ENCODE measurements at regions not wholly inside any gene's neighbourhood (a gene's known extent, or its start where the extent isn't known, plus 50 kb on each side); places are given as distances from the start of the nearest gene placed in this dataset.

- Histone ChIP-seq H3K27me3 (ENCODE audit: control insufficient read depth, insufficient read depth, low read length) (no peaks in the 10 kb centered on the region), H3K36me3 (ENCODE audit: control insufficient read depth, insufficient read depth, low read length) (no peaks in the 10 kb centered on the region), H3K9me3 (ENCODE audit: control insufficient read depth, insufficient read depth, low read length) (peaks cover 9% of the 10 kb centered on the region), H3K9ac (ENCODE audit: low read depth, low read length) (no peak overlapping the region), H3K4me1 (ENCODE audit: control insufficient read depth, insufficient read depth, low read length) (no peaks in the 10 kb centered on the region), H3K4me3 (ENCODE audit: low read depth, low read length) (no peak overlapping the region)
Observed at GRCh38 chr2:118599141-118599540, 248.3 kb downstream of the EN1 start.

GRCh38 chr2:118596620-118597019 is 250.8 kb downstream of the EN1 start:
- Histone ChIP-seq H3K9me3 (ENCODE audit: control insufficient read depth, insufficient read depth, low read length) (peaks cover 9% of the 10 kb centered on the region), H3K9ac (ENCODE audit: low read depth, low read length) (no peak overlapping the region), H3K4me3 (ENCODE audit: low read depth, low read length) (no peak overlapping the region), H3K36me3 (ENCODE audit: control insufficient read depth, insufficient read depth, low read length) (no peaks in the 10 kb centered on the region), H3K4me1 (ENCODE audit: control insufficient read depth, insufficient read depth, low read length) (no peaks in the 10 kb centered on the region), H3K27me3 (ENCODE audit: control insufficient read depth, insufficient read depth, low read length) (no peaks in the 10 kb centered on the region)

GRCh38 chr2:118593257-118593656 is 254.2 kb downstream of the EN1 start:
- Histone ChIP-seq H3K27me3 (ENCODE audit: control insufficient read depth, insufficient read depth, low read length) (no peaks in the 10 kb centered on the region), H3K9me3 (ENCODE audit: control insufficient read depth, insufficient read depth, low read length) (peaks cover 3% of the 10 kb centered on the region), H3K36me3 (ENCODE audit: control insufficient read depth, insufficient read depth, low read length) (no peaks in the 10 kb centered on the region), H3K9ac (ENCODE audit: low read depth, low read length) (no peak overlapping the region), H3K4me1 (ENCODE audit: control insufficient read depth, insufficient read depth, low read length) (peaks cover 4% of the 10 kb centered on the region), H3K4me3 (ENCODE audit: low read depth, low read length) (no peak overlapping the region)

- Histone ChIP-seq H3K4me3 (ENCODE audit: low read depth, low read length) (no peak overlapping the region), H3K9ac (ENCODE audit: low read depth, low read length) (no peak overlapping the region), H3K4me1 (ENCODE audit: control insufficient read depth, insufficient read depth, low read length) (peaks cover 4% of the 10 kb centered on the region), H3K36me3 (ENCODE audit: control insufficient read depth, insufficient read depth, low read length) (no peaks in the 10 kb centered on the region), H3K9me3 (ENCODE audit: control insufficient read depth, insufficient read depth, low read length) (no peaks in the 10 kb centered on the region), H3K27me3 (ENCODE audit: control insufficient read depth, insufficient read depth, low read length) (no peaks in the 10 kb centered on the region)
Observed at GRCh38 chr2:118591223-118591622, 256.2 kb downstream of the EN1 start.

- H3K4me1 ChIP-seq (ENCODE audit: control insufficient read depth, insufficient read depth, low read length): peaks cover 4% of the 10 kb centered on the region
- H3K27me3 ChIP-seq (ENCODE audit: control insufficient read depth, insufficient read depth, low read length): no peaks in the 10 kb centered on the region
- H3K4me3 ChIP-seq (ENCODE audit: low read depth, low read length): no peak overlapping the region
- no peaks in the 10 kb centered on the region for H3K9me3 ChIP-seq (ENCODE audit: control insufficient read depth, insufficient read depth, low read length)
- H3K9ac ChIP-seq (ENCODE audit: low read depth, low read length): no peak overlapping the region
- H3K36me3 ChIP-seq (ENCODE audit: control insufficient read depth, insufficient read depth, low read length): no peaks in the 10 kb centered on the region
Observed at GRCh38 chr2:118589721-118590120, 257.7 kb downstream of the EN1 start.

- peaks cover 7% of the 10 kb centered on the region for H3K4me1 ChIP-seq (ENCODE audit: control insufficient read depth, insufficient read depth, low read length)
- no peaks in the 10 kb centered on the region for H3K27me3 ChIP-seq (ENCODE audit: control insufficient read depth, insufficient read depth, low read length)
- H3K9me3 ChIP-seq (ENCODE audit: control insufficient read depth, insufficient read depth, low read length): no peaks in the 10 kb centered on the region
- H3K9ac ChIP-seq (ENCODE audit: low read depth, low read length): no peak overlapping the region
- H3K36me3 ChIP-seq (ENCODE audit: control insufficient read depth, insufficient read depth, low read length): no peaks in the 10 kb centered on the region
- no peak overlapping the region for H3K4me3 ChIP-seq (ENCODE audit: low read depth, low read length)
Observed at GRCh38 chr2:118588850-118589249, 258.6 kb downstream of the EN1 start.

GRCh38 chr2:118586312-118586711 is 261.1 kb downstream of the EN1 start:
- Histone ChIP-seq H3K4me3 (ENCODE audit: low read depth, low read length) (no peak overlapping the region), H3K4me1 (ENCODE audit: control insufficient read depth, insufficient read depth, low read length) (peaks cover 7% of the 10 kb centered on the region), H3K9me3 (ENCODE audit: control insufficient read depth, insufficient read depth, low read length) (no peaks in the 10 kb centered on the region), H3K27me3 (ENCODE audit: control insufficient read depth, insufficient read depth, low read length) (no peaks in the 10 kb centered on the region), H3K36me3 (ENCODE audit: control insufficient read depth, insufficient read depth, low read length) (no peaks in the 10 kb centered on the region), H3K9ac (ENCODE audit: low read depth, low read length) (no peak overlapping the region)

GRCh38 chr2:118584877-118585276 is 262.6 kb downstream of the EN1 start:
- H3K4me3 ChIP-seq (ENCODE audit: low read depth, low read length): no peak overlapping the region
- H3K27me3 ChIP-seq (ENCODE audit: control insufficient read depth, insufficient read depth, low read length): no peaks in the 10 kb centered on the region
- no peak overlapping the region for H3K9ac ChIP-seq (ENCODE audit: low read depth, low read length)
- H3K9me3 ChIP-seq (ENCODE audit: control insufficient read depth, insufficient read depth, low read length): no peaks in the 10 kb centered on the region
- peaks cover 5% of the 10 kb centered on the region for H3K4me1 ChIP-seq (ENCODE audit: control insufficient read depth, insufficient read depth, low read length)
- H3K36me3 ChIP-seq (ENCODE audit: control insufficient read depth, insufficient read depth, low read length): no peaks in the 10 kb centered on the region

- Histone ChIP-seq H3K4me1 (ENCODE audit: control insufficient read depth, insufficient read depth, low read length) (peaks cover 3% of the 10 kb centered on the region), H3K9me3 (ENCODE audit: control insufficient read depth, insufficient read depth, low read length) (no peaks in the 10 kb centered on the region), H3K9ac (ENCODE audit: low read depth, low read length) (no peak overlapping the region), H3K36me3 (ENCODE audit: control insufficient read depth, insufficient read depth, low read length) (no peaks in the 10 kb centered on the region), H3K27me3 (ENCODE audit: control insufficient read depth, insufficient read depth, low read length) (no peaks in the 10 kb centered on the region), H3K4me3 (ENCODE audit: low read depth, low read length) (no peak overlapping the region)
Observed at GRCh38 chr2:118584062-118584749, 263.2 kb downstream of the EN1 start.

- H3K9me3 ChIP-seq (ENCODE audit: control insufficient read depth, insufficient read depth, low read length): no peaks in the 10 kb centered on the region
- no peak overlapping the region for H3K4me3 ChIP-seq (ENCODE audit: low read depth, low read length)
- no peaks in the 10 kb centered on the region for H3K27me3 ChIP-seq (ENCODE audit: control insufficient read depth, insufficient read depth, low read length)
- no peak overlapping the region for H3K9ac ChIP-seq (ENCODE audit: low read depth, low read length)
- H3K36me3 ChIP-seq (ENCODE audit: control insufficient read depth, insufficient read depth, low read length): no peaks in the 10 kb centered on the region
- H3K4me1 ChIP-seq (ENCODE audit: control insufficient read depth, insufficient read depth, low read length): peaks cover 3% of the 10 kb centered on the region
Observed at GRCh38 chr2:118582058-118582457, 265.4 kb downstream of the EN1 start.

- Histone ChIP-seq H3K9me3 (ENCODE audit: control insufficient read depth, insufficient read depth, low read length) (no peaks in the 10 kb centered on the region), H3K4me1 (ENCODE audit: control insufficient read depth, insufficient read depth, low read length) (peaks cover 3% of the 10 kb centered on the region), H3K36me3 (ENCODE audit: control insufficient read depth, insufficient read depth, low read length) (no peaks in the 10 kb centered on the region), H3K27me3 (ENCODE audit: control insufficient read depth, insufficient read depth, low read length) (no peaks in the 10 kb centered on the region), H3K9ac (ENCODE audit: low read depth, low read length) (no peak overlapping the region), H3K4me3 (ENCODE audit: low read depth, low read length) (no peak overlapping the region)
Observed at GRCh38 chr2:118580651-118581050, 266.8 kb downstream of the EN1 start.

- H3K4me3 ChIP-seq (ENCODE audit: low read depth, low read length): no peak overlapping the region
- no peaks in the 10 kb centered on the region for H3K36me3 ChIP-seq (ENCODE audit: control insufficient read depth, insufficient read depth, low read length)
- no peaks in the 10 kb centered on the region for H3K9me3 ChIP-seq (ENCODE audit: control insufficient read depth, insufficient read depth, low read length)
- no peaks in the 10 kb centered on the region for H3K27me3 ChIP-seq (ENCODE audit: control insufficient read depth, insufficient read depth, low read length)
- H3K4me1 ChIP-seq (ENCODE audit: control insufficient read depth, insufficient read depth, low read length): peaks cover 3% of the 10 kb centered on the region
- H3K9ac ChIP-seq (ENCODE audit: low read depth, low read length): no peak overlapping the region
Observed at GRCh38 chr2:118580107-118580506, 267.3 kb downstream of the EN1 start.
